HEK293 (cell line): ENCODE measurements at regions not wholly inside any gene's neighbourhood (a gene's known extent, or its start where the extent isn't known, plus 50 kb on each side); places are given as distances from the start of the nearest gene placed in this dataset.

Source experiments
- CTCF ChIA-PET: fragments of 350-600 bp; formaldehyde crosslinking; extraction: SDS; loops from one replicate; lab custom pipeline; 2021; ENCODE audit warnings: antibody characterized with exemption; lab: Yijun Ruan, JAX
- POLR2A ChIA-PET: fragments of 300-600 bp; formaldehyde crosslinking; extraction: SDS; loops from one replicate; lab custom pipeline; 2020; ENCODE audit warnings: antibody characterized with exemption, inconsistent platforms; lab: Yijun Ruan, JAX
- H3K27ac ChIP-seq: fragments of 200-500 bp; sonication (Bioruptor generic); 2 replicates; pipeline ENCODE4 v1.5.1; 2014; ENCODE audit warnings: low read depth, low read length, control low read depth, inconsistent platforms; ENCODE audit errors: extremely low read depth
- H3K36me3 ChIP-seq, 2 experiments: fragments of 200-500 bp in 1 of 2; sonication (Bioruptor generic) in 1 of 2; 1 replicate in 1 of 2; 2 replicates in 1 of 2; pipeline ENCODE4 v1.5.1; 2014 to 2017; ENCODE audit warnings: inconsistent platforms in 2 of 2, low read length in 2 of 2; ENCODE audit not compliant: control insufficient read depth in 2 of 2, insufficient read depth in 1 of 2
- H3K4me1 ChIP-seq: fragments of 200-500 bp; sonication (Bioruptor generic); 2 replicates; pipeline ENCODE4 v1.5.1; 2014; ENCODE audit warnings: mild to moderate bottlenecking, low read length, inconsistent platforms; ENCODE audit not compliant: control insufficient read depth, insufficient read depth
- H3K4me3 ChIP-seq: 2 replicates; pipeline ENCODE4 v1.5.1; 2011; ENCODE audit warnings: low read depth, mild to moderate bottlenecking, control low read depth, low read length, moderate library complexity
- H3K9me3 ChIP-seq: fragments of 200-500 bp; sonication (Bioruptor generic); 2 replicates; pipeline ENCODE4 v1.5.1; 2014; ENCODE audit warnings: low read depth, low read length, inconsistent platforms; ENCODE audit not compliant: control insufficient read depth, insufficient read depth
- EGR2 ChIP-seq: fragments of 450-650 bp; formaldehyde crosslinking; IDR thresholded peaks from 2 replicates; pipeline ENCODE4 v1.5.1; 2016; ENCODE audit warnings: low read depth, missing biosample characterization, missing genetic modification characterization
- FEZF1 ChIP-seq: fragments of 450-650 bp; formaldehyde crosslinking; IDR thresholded peaks from 2 replicates; pipeline ENCODE4 v1.5.1; 2016; ENCODE audit warnings: missing biosample characterization, missing genetic modification characterization
- IKZF3 ChIP-seq: fragments of 450-650 bp; IDR thresholded peaks from 2 replicates; pipeline ENCODE4 v1.5.0; 2018; ENCODE audit warnings: missing biosample characterization, mild to moderate bottlenecking, missing genetic modification characterization, moderate library complexity
- KLF9 ChIP-seq: fragments of 450-650 bp; formaldehyde crosslinking; IDR thresholded peaks from 2 replicates; pipeline ENCODE4 v1.5.1; 2016; ENCODE audit warnings: missing biosample characterization, missing genetic modification characterization, low read depth
- MYNN ChIP-seq: fragments of 450-650 bp; formaldehyde crosslinking; IDR thresholded peaks from 2 replicates; pipeline ENCODE4 v1.5.1; 2016; ENCODE audit warnings: missing biosample characterization, missing genetic modification characterization, borderline replicate concordance
- MZF1 ChIP-seq: fragments of 450-650 bp; formaldehyde crosslinking; IDR thresholded peaks from 2 replicates; pipeline ENCODE4 v1.5.1; 2017; ENCODE audit warnings: missing biosample characterization, missing genetic modification characterization, borderline replicate concordance
- OSR2 ChIP-seq: fragments of 450-650 bp; formaldehyde crosslinking; IDR thresholded peaks from 2 replicates; pipeline ENCODE4 v1.5.1; 2016; ENCODE audit warnings: missing biosample characterization, missing genetic modification characterization
- SCRT2 ChIP-seq: fragments of 450-650 bp; formaldehyde crosslinking; IDR thresholded peaks from 2 replicates; pipeline ENCODE4 v1.5.1; 2016; ENCODE audit warnings: missing biosample characterization, missing genetic modification characterization
- SP3 ChIP-seq: fragments of 450-650 bp; formaldehyde crosslinking; IDR thresholded peaks from 2 replicates; pipeline ENCODE4 v1.5.1; 2016; ENCODE audit warnings: missing biosample characterization, missing genetic modification characterization
- ZFP41 ChIP-seq: fragments of 450-650 bp; formaldehyde crosslinking; IDR thresholded peaks from 2 replicates; pipeline ENCODE4 v1.5.1; 2016; ENCODE audit warnings: missing biosample characterization, missing genetic modification characterization, borderline replicate concordance
- ZIC2 ChIP-seq: fragments of 450-650 bp; formaldehyde crosslinking; IDR thresholded peaks from 2 replicates; pipeline ENCODE4 v1.5.1; 2016; ENCODE audit warnings: missing biosample characterization, missing genetic modification characterization
- ZNF132 ChIP-seq: fragments of 450-650 bp; formaldehyde crosslinking; IDR thresholded peaks from 2 replicates; pipeline ENCODE4 v1.5.1; 2017; ENCODE audit warnings: missing biosample characterization, missing genetic modification characterization, borderline replicate concordance
- ZNF146 ChIP-seq: fragments of 450-650 bp; formaldehyde crosslinking; IDR thresholded peaks from 2 replicates; pipeline ENCODE4 v1.5.1; 2016; ENCODE audit warnings: missing biosample characterization, missing genetic modification characterization
- ZNF169 ChIP-seq: fragments of 450-650 bp; formaldehyde crosslinking; IDR thresholded peaks from 2 replicates; pipeline ENCODE4 v1.5.1; 2016; ENCODE audit warnings: missing biosample characterization, missing genetic modification characterization
- ZNF202 ChIP-seq: fragments of 450-650 bp; formaldehyde crosslinking; IDR thresholded peaks from 2 replicates; pipeline ENCODE4 v1.5.1; 2016; ENCODE audit warnings: missing biosample characterization, missing genetic modification characterization, borderline replicate concordance
- ZNF266 ChIP-seq: fragments of 450-650 bp; formaldehyde crosslinking; IDR thresholded peaks from 2 replicates; pipeline ENCODE4 v1.5.1; 2016; ENCODE audit warnings: missing biosample characterization, missing genetic modification characterization, low read depth
- ZNF473 ChIP-seq: fragments of 450-650 bp; formaldehyde crosslinking; IDR thresholded peaks from 2 replicates; pipeline ENCODE4 v1.5.1; 2017; ENCODE audit warnings: missing biosample characterization, missing genetic modification characterization
- ZNF560 ChIP-seq: fragments of 450-650 bp; formaldehyde crosslinking; IDR thresholded peaks from 2 replicates; pipeline ENCODE4 v1.5.1; 2017; ENCODE audit warnings: missing biosample characterization, missing genetic modification characterization, borderline replicate concordance
- ZNF585B ChIP-seq: fragments of 450-650 bp; formaldehyde crosslinking; IDR thresholded peaks from 2 replicates; pipeline ENCODE4 v1.5.1; 2016; ENCODE audit warnings: missing biosample characterization, missing genetic modification characterization
- ZNF596 ChIP-seq: fragments of 450-650 bp; IDR thresholded peaks from 2 replicates; pipeline ENCODE4 v1.5.0; 2018; ENCODE audit warnings: missing biosample characterization, mild to moderate bottlenecking, missing genetic modification characterization, moderate library complexity
- ZNF658 ChIP-seq: fragments of 450-650 bp; formaldehyde crosslinking; IDR thresholded peaks from 2 replicates; pipeline ENCODE4; 2016; ENCODE audit warnings: missing biosample characterization, missing genetic modification characterization
- ZNF677 ChIP-seq: fragments of 450-650 bp; IDR thresholded peaks from 2 replicates; pipeline ENCODE4 v1.5.0; 2018; ENCODE audit warnings: missing biosample characterization, mild to moderate bottlenecking, missing genetic modification characterization, moderate library complexity
- ZXDB ChIP-seq: fragments of 450-650 bp; formaldehyde crosslinking; IDR thresholded peaks from 2 replicates; pipeline ENCODE4 v1.5.1; 2016; ENCODE audit warnings: missing biosample characterization, missing genetic modification characterization
- TF ChIP-seq, protein P1 (sequence below): fragments of 450-650 bp; formaldehyde crosslinking; IDR thresholded peaks from 2 replicates; pipeline ENCODE4 v1.5.1; 2017; ENCODE audit warnings: missing biosample characterization, missing genetic modification characterization
- TF ChIP-seq, protein P2 (sequence below): fragments of 450-650 bp; formaldehyde crosslinking; IDR thresholded peaks from 2 replicates; pipeline ENCODE4 v1.5.0; 2017; ENCODE audit warnings: missing biosample characterization, missing genetic modification characterization, borderline replicate concordance
- TF ChIP-seq, protein P3 (sequence below): fragments of 450-650 bp; formaldehyde crosslinking; conservative IDR thresholded peaks from 2 replicates; pipeline ENCODE4 v1.5.1; 2016; ENCODE audit warnings: low read depth, missing biosample characterization, missing genetic modification characterization

DNA sequence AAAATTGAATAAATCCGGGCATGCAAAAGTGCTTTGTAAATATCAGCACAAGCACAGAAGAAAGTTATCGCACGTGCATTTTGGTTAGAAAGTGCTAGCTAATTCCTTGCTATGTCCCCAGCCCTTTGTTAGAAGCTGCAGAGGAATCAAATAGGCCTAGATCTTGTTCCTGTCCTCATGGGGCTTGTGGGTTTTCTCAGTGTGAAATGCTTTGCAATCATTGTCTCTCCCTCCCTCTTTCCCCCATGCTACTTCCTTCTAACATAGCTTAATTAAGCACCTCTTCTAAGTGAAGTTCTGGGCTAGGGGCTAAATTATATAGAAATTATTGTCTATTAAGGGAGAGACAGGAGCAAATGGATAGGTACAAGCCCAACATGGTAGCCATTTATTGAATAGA, 271.7 kb downstream of the RPLP1 start (continued):
- TF ChIP-seq ZNF169 (tag by site-specific recombination), result no peak
- TF ChIP-seq OSR2 (tag by site-specific recombination), result no peak
- TF ChIP-seq ZIC2 (tag by site-specific recombination), result no peak
- TF ChIP-seq ZNF585B (tag by site-specific recombination), result no peak
- TF ChIP-seq ZNF473 (tag by site-specific recombination), result no peak
- TF ChIP-seq ZFP41 (tag by site-specific recombination), result no peak
- no peak for TF ChIP-seq ZNF132
- no peak for TF ChIP-seq MYNN (tag by site-specific recombination)
- TF ChIP-seq, protein P1, sequence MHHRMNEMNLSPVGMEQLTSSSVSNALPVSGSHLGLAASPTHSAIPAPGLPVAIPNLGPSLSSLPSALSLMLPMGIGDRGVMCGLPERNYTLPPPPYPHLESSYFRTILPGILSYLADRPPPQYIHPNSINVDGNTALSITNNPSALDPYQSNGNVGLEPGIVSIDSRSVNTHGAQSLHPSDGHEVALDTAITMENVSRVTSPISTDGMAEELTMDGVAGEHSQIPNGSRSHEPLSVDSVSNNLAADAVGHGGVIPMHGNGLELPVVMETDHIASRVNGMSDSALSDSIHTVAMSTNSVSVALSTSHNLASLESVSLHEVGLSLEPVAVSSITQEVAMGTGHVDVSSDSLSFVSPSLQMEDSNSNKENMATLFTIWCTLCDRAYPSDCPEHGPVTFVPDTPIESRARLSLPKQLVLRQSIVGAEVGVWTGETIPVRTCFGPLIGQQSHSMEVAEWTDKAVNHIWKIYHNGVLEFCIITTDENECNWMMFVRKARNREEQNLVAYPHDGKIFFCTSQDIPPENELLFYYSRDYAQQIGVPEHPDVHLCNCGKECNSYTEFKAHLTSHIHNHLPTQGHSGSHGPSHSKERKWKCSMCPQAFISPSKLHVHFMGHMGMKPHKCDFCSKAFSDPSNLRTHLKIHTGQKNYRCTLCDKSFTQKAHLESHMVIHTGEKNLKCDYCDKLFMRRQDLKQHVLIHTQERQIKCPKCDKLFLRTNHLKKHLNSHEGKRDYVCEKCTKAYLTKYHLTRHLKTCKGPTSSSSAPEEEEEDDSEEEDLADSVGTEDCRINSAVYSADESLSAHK (tag by site-specific recombination), result no peak
- TF ChIP-seq, protein P2, sequence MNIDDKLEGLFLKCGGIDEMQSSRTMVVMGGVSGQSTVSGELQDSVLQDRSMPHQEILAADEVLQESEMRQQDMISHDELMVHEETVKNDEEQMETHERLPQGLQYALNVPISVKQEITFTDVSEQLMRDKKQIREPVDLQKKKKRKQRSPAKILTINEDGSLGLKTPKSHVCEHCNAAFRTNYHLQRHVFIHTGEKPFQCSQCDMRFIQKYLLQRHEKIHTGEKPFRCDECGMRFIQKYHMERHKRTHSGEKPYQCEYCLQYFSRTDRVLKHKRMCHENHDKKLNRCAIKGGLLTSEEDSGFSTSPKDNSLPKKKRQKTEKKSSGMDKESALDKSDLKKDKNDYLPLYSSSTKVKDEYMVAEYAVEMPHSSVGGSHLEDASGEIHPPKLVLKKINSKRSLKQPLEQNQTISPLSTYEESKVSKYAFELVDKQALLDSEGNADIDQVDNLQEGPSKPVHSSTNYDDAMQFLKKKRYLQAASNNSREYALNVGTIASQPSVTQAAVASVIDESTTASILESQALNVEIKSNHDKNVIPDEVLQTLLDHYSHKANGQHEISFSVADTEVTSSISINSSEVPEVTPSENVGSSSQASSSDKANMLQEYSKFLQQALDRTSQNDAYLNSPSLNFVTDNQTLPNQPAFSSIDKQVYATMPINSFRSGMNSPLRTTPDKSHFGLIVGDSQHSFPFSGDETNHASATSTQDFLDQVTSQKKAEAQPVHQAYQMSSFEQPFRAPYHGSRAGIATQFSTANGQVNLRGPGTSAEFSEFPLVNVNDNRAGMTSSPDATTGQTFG (tag by site-specific recombination), result no peak
- no peak for TF ChIP-seq SP3 (tag by site-specific recombination)
- no peak for TF ChIP-seq ZXDB (tag by site-specific recombination)

DNA sequence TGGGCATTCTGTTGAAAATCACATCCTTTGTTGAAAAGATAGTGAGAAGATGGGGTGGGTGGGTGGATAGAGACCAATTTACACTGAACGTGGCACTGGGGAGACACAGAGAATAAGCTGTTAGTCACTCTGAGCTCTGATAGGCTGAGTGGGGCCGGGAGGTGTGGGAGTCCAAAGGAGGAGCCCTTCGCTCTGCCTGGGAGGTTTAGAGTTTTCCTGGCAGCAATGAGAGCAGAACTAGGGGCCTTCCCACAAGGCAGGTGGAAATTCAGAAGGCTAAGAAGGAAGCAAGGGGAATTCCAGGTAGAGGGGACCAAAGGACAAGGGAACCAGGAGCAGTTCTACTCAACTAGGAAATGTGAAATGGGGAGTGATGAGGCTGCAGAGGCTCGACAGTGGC, 272.7 kb downstream of the RPLP1 start:
- CTCF ChIA-PET, result interaction anchor here (0.6 to 0.8 kb wide), 2 partner anchors 35 to 1335 kb away, joined by 3 read pairs; no protein-coding TSS in a partner anchor
- POLR2A ChIA-PET, result no interaction called here
- TF ChIP-seq EGR2 (tag by site-specific recombination), result 0 out of 2 replicates have a peak, but pooled peaks have one; percentile 25
- TF ChIP-seq, protein P3, sequence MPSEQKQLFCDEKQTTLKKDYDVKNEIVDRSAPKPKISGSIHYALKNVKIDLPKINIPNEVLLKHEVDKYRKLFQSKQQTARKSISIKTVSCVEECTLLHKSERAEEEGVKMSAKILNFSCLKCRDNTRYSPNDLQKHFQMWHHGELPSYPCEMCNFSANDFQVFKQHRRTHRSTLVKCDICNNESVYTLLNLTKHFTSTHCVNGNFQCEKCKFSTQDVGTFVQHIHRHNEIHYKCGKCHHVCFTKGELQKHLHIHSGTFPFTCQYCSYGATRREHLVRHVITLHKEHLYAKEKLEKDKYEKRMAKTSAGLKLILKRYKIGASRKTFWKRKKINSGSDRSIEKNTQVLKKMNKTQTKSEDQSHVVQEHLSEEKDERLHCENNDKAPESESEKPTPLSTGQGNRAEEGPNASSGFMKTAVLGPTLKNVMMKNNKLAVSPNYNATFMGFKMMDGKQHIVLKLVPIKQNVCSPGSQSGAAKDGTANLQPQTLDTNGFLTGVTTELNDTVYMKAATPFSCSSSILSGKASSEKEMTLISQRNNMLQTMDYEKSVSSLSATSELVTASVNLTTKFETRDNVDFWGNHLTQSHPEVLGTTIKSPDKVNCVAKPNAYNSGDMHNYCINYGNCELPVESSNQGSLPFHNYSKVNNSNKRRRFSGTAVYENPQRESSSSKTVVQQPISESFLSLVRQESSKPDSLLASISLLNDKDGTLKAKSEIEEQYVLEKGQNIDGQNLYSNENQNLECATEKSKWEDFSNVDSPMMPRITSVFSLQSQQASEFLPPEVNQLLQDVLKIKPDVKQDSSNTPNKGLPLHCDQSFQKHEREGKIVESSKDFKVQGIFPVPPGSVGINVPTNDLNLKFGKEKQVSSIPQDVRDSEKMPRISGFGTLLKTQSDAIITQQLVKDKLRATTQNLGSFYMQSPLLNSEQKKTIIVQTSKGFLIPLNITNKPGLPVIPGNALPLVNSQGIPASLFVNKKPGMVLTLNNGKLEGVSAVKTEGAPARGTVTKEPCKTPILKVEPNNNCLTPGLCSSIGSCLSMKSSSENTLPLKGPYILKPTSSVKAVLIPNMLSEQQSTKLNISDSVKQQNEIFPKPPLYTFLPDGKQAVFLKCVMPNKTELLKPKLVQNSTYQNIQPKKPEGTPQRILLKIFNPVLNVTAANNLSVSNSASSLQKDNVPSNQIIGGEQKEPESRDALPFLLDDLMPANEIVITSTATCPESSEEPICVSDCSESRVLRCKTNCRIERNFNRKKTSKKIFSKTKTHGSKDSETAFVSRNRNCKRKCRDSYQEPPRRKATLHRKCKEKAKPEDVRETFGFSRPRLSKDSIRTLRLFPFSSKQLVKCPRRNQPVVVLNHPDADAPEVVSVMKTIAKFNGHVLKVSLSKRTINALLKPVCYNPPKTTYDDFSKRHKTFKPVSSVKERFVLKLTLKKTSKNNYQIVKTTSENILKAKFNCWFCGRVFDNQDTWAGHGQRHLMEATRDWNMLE (tag by site-specific recombination), result no peak
- Histone ChIP-seq H3K4me3 (no peak overlapping the region), H3K27ac (no peak overlapping the region), H3K4me1 (no peaks in the 10 kb centered on the region), H3K36me3 (no peaks in the 10 kb centered on the region), H3K9me3 (no peaks in the 10 kb centered on the region)

DNA sequence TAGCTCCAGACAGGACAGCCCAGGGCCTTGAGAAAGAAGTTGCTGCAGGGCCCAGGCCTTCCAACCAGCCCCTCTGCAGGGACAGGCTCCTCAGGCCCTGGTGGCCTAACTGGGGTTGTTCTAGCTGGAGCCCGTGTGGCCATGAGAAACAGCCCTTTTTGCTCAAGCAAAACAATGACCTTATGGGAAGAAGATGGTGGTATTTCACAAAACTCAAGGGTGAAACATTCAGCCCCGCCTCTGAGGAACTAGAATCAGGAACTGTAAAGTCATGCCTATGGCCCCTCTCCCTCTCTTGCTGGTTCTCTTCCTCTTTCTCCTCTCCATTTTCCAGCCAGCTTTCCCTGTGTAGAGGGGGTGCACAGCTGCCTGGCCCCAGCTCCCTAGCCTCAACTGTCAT, 273.3 kb downstream of the RPLP1 start:
- Histone ChIP-seq H3K4me1 (no peaks in the 10 kb centered on the region), H3K36me3 (no peaks in the 10 kb centered on the region), H3K27ac (no peak overlapping the region), H3K9me3 (no peaks in the 10 kb centered on the region), H3K4me3 (no peak overlapping the region)
- TF ChIP-seq ZNF596 (tag by site-specific recombination), result no peak
- TF ChIP-seq ZFP41 (tag by site-specific recombination), result no peak
- TF ChIP-seq ZNF560 (tag by site-specific recombination), result no peak
- no peak for TF ChIP-seq IKZF3 (tag by site-specific recombination)
- no peak for TF ChIP-seq FEZF1
- TF ChIP-seq ZNF266, result no peak
- no peak for TF ChIP-seq ZNF146
- no peak for TF ChIP-seq MZF1
- TF ChIP-seq ZNF677 (tag by site-specific recombination), result no peak
- TF ChIP-seq ZNF202 (tag by site-specific recombination), result no peak
- TF ChIP-seq SCRT2 (tag by site-specific recombination), result no peak
- TF ChIP-seq KLF9, result no peak
- TF ChIP-seq ZNF658 (tag by site-specific recombination), result no peak
- CTCF ChIA-PET, result interaction anchor here (0.6 kb wide), 1 partner anchor 1335 kb away, joined by 3 read pairs; no protein-coding TSS in a partner anchor
- POLR2A ChIA-PET, result no interaction called here
